GM06990 (cell line): ENCODE measurements at regions not wholly inside any gene's neighbourhood (a gene's known extent, or its start where the extent isn't known, plus 50 kb on each side); places are given as distances from the start of the nearest gene placed in this dataset.

Experiments
- DNase-seq: peaks from one replicate; pipeline ENCODE4 v3.0.0-alpha.2; 2011; ENCODE audit not compliant: insufficient read length; ENCODE audit errors: extremely low read depth
- H3K27me3 ChIP-seq: replicated peaks from 2 replicates; pipeline ENCODE4 v1.6.0; 2011; ENCODE audit warnings: low read length; ENCODE audit not compliant: control insufficient read depth, insufficient read depth
- H3K36me3 ChIP-seq: 2 replicates; pipeline ENCODE4 v1.5.1; 2011; ENCODE audit warnings: low read length; ENCODE audit not compliant: control insufficient read depth, insufficient read depth
- H3K4me3 ChIP-seq: replicated peaks from 2 replicates; pipeline ENCODE4 v1.5.1; 2011; ENCODE audit warnings: low read depth, mild to moderate bottlenecking, control low read depth, low read length
- CTCF ChIP-seq: IDR thresholded peaks from 2 replicates; pipeline ENCODE4 v1.5.1; 2011; ENCODE audit warnings: low read length, control low read depth, mild to moderate bottlenecking, inconsistent platforms; ENCODE audit not compliant: insufficient read depth, poor library complexity, severe bottlenecking

GRCh38 chr5:96147866-96148265, 186.2 kb upstream of the ELL2 start:
- no peaks in the 10 kb centered on the region for H3K36me3 ChIP-seq
- H3K4me3 ChIP-seq: no peak overlapping the region
- no peak for DNase-seq
- no peak for TF ChIP-seq CTCF
- H3K27me3 ChIP-seq: no peaks in the 10 kb centered on the region

DNA sequence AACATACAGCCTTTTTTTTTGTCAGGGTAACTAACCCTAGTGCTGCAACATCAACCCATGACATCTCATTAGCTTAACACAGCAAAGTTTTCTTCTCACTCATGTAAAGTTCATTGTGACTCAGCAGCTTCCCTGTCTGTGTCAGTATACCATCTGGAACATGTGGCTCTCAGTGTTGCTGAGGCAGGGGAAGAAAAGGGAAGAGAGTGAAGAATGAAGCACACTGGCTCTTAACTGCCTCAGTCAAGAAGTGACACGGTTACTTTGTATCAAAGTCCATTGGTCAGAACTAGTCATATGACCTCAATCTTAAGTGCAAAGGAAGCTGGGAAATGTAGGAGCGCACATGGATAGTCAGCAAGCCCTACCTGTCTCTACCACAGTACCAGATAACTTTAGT, 185.0 kb upstream of the ELL2 start:
- H3K36me3 ChIP-seq: no peaks in the 10 kb centered on the region
- H3K27me3 ChIP-seq: no peaks in the 10 kb centered on the region
- peak; percentile 30 for DNase-seq
- TF ChIP-seq CTCF: no peak
- H3K4me3 ChIP-seq: no peak overlapping the region

- Histone ChIP-seq H3K4me3 (no peak overlapping the region), H3K27me3 (no peaks in the 10 kb centered on the region), H3K36me3 (no peaks in the 10 kb centered on the region)
- no peak for TF ChIP-seq CTCF
- DNase-seq: no peak
Observed at GRCh38 chr5:96144289-96144688, 182.6 kb upstream of the ELL2 start.

- no peaks in the 10 kb centered on the region for H3K36me3 ChIP-seq
- H3K4me3 ChIP-seq: no peak overlapping the region
- no peaks in the 10 kb centered on the region for H3K27me3 ChIP-seq
- TF ChIP-seq CTCF: no peak
- no peak for DNase-seq
Observed at GRCh38 chr5:96143450-96143849, 181.8 kb upstream of the ELL2 start.

- no peak for DNase-seq
- H3K36me3 ChIP-seq: no peaks in the 10 kb centered on the region
- no peaks in the 10 kb centered on the region for H3K27me3 ChIP-seq
- no peak for TF ChIP-seq CTCF
- no peak overlapping the region for H3K4me3 ChIP-seq
Observed at GRCh38 chr5:96142786-96143434, 181.3 kb upstream of the ELL2 start.
